HepG2 (cell line): ENCODE measurements at regions not wholly inside any gene's neighbourhood (a gene's known extent, or its start where the extent isn't known, plus 50 kb on each side); places are given as distances from the start of the nearest gene placed in this dataset.

Source experiments
- BRCA1 ChIP-seq: sonication (generic); formaldehyde crosslinking; IDR thresholded peaks from 2 replicates; pipeline ENCODE4 v1.4.0; 2020; ENCODE audit warnings: missing genetic modification reagents
- CBX1 ChIP-seq: IDR thresholded peaks from one replicate; pipeline ENCODE4 v1.6.1; 2016; ENCODE audit warnings: antibody characterized with exemption, low read depth
- DNMT3B ChIP-seq: conservative IDR thresholded peaks from 2 replicates; pipeline ENCODE4 v1.6.1; 2016; ENCODE audit warnings: missing biosample characterization, control low read depth
- GATA4 ChIP-seq: sonication (generic); IDR thresholded peaks from 2 replicates; pipeline ENCODE4 v1.6.1; 2016; ENCODE audit warnings: antibody characterized with exemption, low read depth, borderline replicate concordance
- HOXA5 ChIP-seq: sonication (generic); formaldehyde crosslinking; IDR thresholded peaks from 2 replicates; pipeline ENCODE4 v1.4.0; 2020; ENCODE audit warnings: missing genetic modification reagents
- POGZ ChIP-seq: sonication (generic); formaldehyde crosslinking; IDR thresholded peaks from 2 replicates; pipeline ENCODE4 v1.4.0; 2020; ENCODE audit warnings: mild to moderate bottlenecking, missing genetic modification reagents
- PRPF4 ChIP-seq: fragments of 200-400 bp; formaldehyde crosslinking; IDR thresholded peaks from 2 replicates; pipeline ENCODE4 v1.6.1; 2016; ENCODE audit warnings: low read length, low read depth; ENCODE audit not compliant: poor library complexity, severe bottlenecking
- RARA ChIP-seq: IDR thresholded peaks from 2 replicates; pipeline ENCODE4 v1.6.1; 2016; ENCODE audit warnings: missing genetic modification reagents, missing compliant biosample characterization
- RXRB ChIP-seq: IDR thresholded peaks from 2 replicates; pipeline ENCODE4 v1.6.1; 2016; ENCODE audit warnings: borderline replicate concordance, missing genetic modification reagents, missing compliant biosample characterization
- SAFB2 ChIP-seq: sonication (generic); formaldehyde crosslinking; IDR thresholded peaks from 2 replicates; pipeline ENCODE4 v1.5.1; 2020; ENCODE audit warnings: missing genetic modification reagents, low read depth, mild to moderate bottlenecking, borderline replicate concordance
- TSC22D2 ChIP-seq: sonication (generic); formaldehyde crosslinking; IDR thresholded peaks from 2 replicates; pipeline ENCODE4 v1.5.1; 2020; ENCODE audit warnings: missing genetic modification reagents, mild to moderate bottlenecking, borderline replicate concordance
- ZNF12 ChIP-seq: sonication (generic); formaldehyde crosslinking; IDR thresholded peaks from 2 replicates; pipeline ENCODE4 v1.5.0; 2020; ENCODE audit warnings: missing genetic modification reagents
- ZNF441 ChIP-seq: sonication (generic); formaldehyde crosslinking; IDR thresholded peaks from 2 replicates; pipeline ENCODE4 v1.7.0; 2021; ENCODE audit warnings: missing genetic modification reagents, borderline replicate concordance
- ZNF552 ChIP-seq: sonication (generic); formaldehyde crosslinking; IDR thresholded peaks from 2 replicates; pipeline ENCODE4 v1.9.0; 2022; ENCODE audit warnings: missing genetic modification reagents, mild to moderate bottlenecking, borderline replicate concordance
- TF ChIP-seq, protein P1 (sequence below): sonication (generic); formaldehyde crosslinking; IDR thresholded peaks from 2 replicates; pipeline ENCODE4 v1.4.0; 2020; ENCODE audit warnings: missing genetic modification reagents
- TF ChIP-seq, protein P2 (sequence below): sonication (generic); formaldehyde crosslinking; IDR thresholded peaks from 2 replicates; pipeline ENCODE4 v1.4.0; 2020; ENCODE audit warnings: missing genetic modification reagents
- TF ChIP-seq, protein P3 (sequence below): sonication (generic); formaldehyde crosslinking; IDR thresholded peaks from 2 replicates; pipeline ENCODE4 v1.4.0; 2020; ENCODE audit warnings: mild to moderate bottlenecking, missing genetic modification reagents
- TF ChIP-seq, protein P4 (sequence below), 2 experiments: sonication (generic) in 1 of 2; formaldehyde crosslinking in 1 of 2; IDR thresholded peaks; 2 replicates each; pipeline versions ENCODE4 v1.4.0 to v1.6.1; 2018 to 2020; ENCODE audit warnings: missing genetic modification reagents in 2 of 2, borderline replicate concordance in 1 of 2, low read depth in 1 of 2, mild to moderate bottlenecking in 1 of 2, missing biosample characterization in 1 of 2
- TF ChIP-seq, protein P5 (sequence below): IDR thresholded peaks from 2 replicates; pipeline ENCODE4 v1.6.1; 2016; ENCODE audit warnings: missing compliant biosample characterization, missing genetic modification reagents, borderline replicate concordance
- TF ChIP-seq, protein P6 (sequence below): sonication (generic); formaldehyde crosslinking; IDR thresholded peaks from 2 replicates; pipeline ENCODE4 v1.5.0; 2020; ENCODE audit warnings: missing genetic modification reagents, mild to moderate bottlenecking, borderline replicate concordance
- TF ChIP-seq, protein P7 (sequence below): sonication (generic); formaldehyde crosslinking; IDR thresholded peaks from 2 replicates; pipeline ENCODE4 v1.4.0; 2020; ENCODE audit warnings: missing genetic modification reagents, borderline replicate concordance

DNA sequence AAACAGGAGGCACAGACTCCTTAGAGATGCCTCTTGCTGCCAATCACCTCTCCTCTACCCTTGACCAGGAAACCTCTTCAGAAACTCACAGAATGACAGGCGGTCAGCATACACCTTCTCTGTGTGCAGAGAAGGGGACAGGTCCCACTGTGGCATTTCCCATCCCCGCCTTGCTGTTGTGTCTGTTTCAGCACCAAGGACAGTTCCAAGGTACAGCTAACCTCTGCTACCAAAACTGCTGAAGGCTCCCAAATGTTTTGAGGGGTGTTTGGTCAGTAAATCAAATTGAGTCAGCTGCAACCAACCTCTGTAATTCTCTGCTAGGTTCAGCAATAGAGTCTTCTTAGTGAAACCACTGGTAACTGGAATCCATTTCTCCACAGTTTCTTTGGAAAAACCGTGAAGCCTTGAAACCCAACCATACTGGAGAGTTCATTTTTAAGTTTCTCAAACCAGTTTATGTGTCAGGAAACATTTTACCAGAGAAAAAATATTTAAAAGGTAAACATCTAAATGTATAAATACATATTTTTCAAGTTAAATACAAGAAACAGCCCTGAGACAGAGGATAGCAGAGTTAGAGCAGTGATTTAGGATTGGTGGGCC lies 122.0 kb downstream of the DRD1 start (continued):
- TF ChIP-seq ZNF552 (CRISPR knock-in tag) (no peak), SAFB2 (CRISPR knock-in tag) (no peak), ZNF441 (CRISPR knock-in tag) (peak; percentile 44; the same call in 1 of the 2 replicates), BRCA1 (0 out of 2 replicates have a peak, but pooled peaks have one; percentile 61), TSC22D2 (CRISPR knock-in tag) (peak; percentile 38; the same call in 1 of the 2 replicates), CBX1 (no peak), GATA4 (no peak), RXRB (CRISPR knock-in tag) (peak; percentile 36; the same call in 1 of the 2 replicates), DNMT3B (CRISPR knock-in tag) (peak; percentile 62; the same call in 1 of the 2 replicates), ZNF12 (CRISPR knock-in tag) (0 out of 2 replicates have a peak, but pooled peaks have one; percentile 36), HOXA5 (CRISPR knock-in tag) (0 out of 2 replicates have a peak, but pooled peaks have one; percentile 32), RARA (CRISPR knock-in tag) (0 out of 2 replicates have a peak, but pooled peaks have one; percentile 36), PRPF4 (no peak), POGZ (CRISPR knock-in tag) (no peak)
- TF ChIP-seq, protein P1, sequence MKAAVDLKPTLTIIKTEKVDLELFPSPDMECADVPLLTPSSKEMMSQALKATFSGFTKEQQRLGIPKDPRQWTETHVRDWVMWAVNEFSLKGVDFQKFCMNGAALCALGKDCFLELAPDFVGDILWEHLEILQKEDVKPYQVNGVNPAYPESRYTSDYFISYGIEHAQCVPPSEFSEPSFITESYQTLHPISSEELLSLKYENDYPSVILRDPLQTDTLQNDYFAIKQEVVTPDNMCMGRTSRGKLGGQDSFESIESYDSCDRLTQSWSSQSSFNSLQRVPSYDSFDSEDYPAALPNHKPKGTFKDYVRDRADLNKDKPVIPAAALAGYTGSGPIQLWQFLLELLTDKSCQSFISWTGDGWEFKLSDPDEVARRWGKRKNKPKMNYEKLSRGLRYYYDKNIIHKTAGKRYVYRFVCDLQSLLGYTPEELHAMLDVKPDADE (CRISPR knock-in tag) = no peak
- TF ChIP-seq, protein P2, sequence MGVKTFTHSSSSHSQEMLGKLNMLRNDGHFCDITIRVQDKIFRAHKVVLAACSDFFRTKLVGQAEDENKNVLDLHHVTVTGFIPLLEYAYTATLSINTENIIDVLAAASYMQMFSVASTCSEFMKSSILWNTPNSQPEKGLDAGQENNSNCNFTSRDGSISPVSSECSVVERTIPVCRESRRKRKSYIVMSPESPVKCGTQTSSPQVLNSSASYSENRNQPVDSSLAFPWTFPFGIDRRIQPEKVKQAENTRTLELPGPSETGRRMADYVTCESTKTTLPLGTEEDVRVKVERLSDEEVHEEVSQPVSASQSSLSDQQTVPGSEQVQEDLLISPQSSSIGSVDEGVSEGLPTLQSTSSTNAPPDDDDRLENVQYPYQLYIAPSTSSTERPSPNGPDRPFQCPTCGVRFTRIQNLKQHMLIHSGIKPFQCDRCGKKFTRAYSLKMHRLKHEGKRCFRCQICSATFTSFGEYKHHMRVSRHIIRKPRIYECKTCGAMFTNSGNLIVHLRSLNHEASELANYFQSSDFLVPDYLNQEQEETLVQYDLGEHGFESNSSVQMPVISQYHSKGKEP (CRISPR knock-in tag) = peak; percentile 54; the same call in 1 of the 2 replicates
- TF ChIP-seq, protein P3, sequence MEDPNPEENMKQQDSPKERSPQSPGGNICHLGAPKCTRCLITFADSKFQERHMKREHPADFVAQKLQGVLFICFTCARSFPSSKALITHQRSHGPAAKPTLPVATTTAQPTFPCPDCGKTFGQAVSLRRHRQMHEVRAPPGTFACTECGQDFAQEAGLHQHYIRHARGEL (CRISPR knock-in tag) = no peak
- TF ChIP-seq, protein P4, sequence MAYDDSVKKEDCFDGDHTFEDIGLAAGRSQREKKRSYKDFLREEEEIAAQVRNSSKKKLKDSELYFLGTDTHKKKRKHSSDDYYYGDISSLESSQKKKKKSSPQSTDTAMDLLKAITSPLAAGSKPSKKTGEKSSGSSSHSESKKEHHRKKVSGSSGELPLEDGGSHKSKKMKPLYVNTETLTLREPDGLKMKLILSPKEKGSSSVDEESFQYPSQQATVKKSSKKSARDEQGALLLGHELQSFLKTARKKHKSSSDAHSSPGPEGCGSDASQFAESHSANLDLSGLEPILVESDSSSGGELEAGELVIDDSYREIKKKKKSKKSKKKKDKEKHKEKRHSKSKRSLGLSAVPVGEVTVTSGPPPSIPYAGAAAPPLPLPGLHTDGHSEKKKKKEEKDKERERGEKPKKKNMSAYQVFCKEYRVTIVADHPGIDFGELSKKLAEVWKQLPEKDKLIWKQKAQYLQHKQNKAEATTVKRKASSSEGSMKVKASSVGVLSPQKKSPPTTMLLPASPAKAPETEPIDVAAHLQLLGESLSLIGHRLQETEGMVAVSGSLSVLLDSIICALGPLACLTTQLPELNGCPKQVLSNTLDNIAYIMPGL (CRISPR knock-in tag; IDR thresholded peaks at IDR 0.05; ENCODE audit: borderline replicate concordance in 1 of 2, low read depth in 1 of 2) = no peak
- TF ChIP-seq, protein P5, sequence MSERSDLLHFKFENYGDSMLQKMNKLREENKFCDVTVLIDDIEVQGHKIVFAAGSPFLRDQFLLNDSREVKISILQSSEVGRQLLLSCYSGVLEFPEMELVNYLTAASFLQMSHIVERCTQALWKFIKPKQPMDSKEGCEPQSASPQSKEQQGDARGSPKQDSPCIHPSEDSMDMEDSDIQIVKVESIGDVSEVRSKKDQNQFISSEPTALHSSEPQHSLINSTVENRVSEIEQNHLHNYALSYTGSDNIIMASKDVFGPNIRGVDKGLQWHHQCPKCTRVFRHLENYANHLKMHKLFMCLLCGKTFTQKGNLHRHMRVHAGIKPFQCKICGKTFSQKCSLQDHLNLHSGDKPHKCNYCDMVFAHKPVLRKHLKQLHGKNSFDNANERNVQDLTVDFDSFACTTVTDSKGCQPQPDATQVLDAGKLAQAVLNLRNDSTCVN (CRISPR knock-in tag) = 0 out of 2 replicates have a peak, but pooled peaks have one; percentile 34
- TF ChIP-seq, protein P6, sequence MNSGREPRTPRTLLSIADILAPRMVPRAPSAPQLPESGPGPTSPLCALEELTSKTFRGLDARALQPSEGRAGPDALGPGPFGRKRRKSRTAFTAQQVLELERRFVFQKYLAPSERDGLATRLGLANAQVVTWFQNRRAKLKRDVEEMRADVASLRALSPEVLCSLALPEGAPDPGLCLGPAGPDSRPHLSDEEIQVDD = no peak
- TF ChIP-seq, protein P7, sequence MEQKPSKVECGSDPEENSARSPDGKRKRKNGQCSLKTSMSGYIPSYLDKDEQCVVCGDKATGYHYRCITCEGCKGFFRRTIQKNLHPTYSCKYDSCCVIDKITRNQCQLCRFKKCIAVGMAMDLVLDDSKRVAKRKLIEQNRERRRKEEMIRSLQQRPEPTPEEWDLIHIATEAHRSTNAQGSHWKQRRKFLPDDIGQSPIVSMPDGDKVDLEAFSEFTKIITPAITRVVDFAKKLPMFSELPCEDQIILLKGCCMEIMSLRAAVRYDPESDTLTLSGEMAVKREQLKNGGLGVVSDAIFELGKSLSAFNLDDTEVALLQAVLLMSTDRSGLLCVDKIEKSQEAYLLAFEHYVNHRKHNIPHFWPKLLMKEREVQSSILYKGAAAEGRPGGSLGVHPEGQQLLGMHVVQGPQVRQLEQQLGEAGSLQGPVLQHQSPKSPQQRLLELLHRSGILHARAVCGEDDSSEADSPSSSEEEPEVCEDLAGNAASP = no peak
